GM12878 (cell line): ENCODE measurements at regions not wholly inside any gene's neighbourhood (a gene's known extent, or its start where the extent isn't known, plus 50 kb on each side); places are given as distances from the start of the nearest gene placed in this dataset.

Experiments used
- ATAC-seq: fragments of 200-7000 bp; cut with Tn5 transposase; 3 replicates; pipeline ENCODE4 v1.9.1; 2020; ENCODE audit warnings: mild to moderate bottlenecking, moderate library complexity
- BruUV-seq: library from RNA; stranded (reverse); fragments of 400-500 nt; replicated peaks from 2 replicates; lab custom pipeline; 2021; lab: Mats Ljungman, UMichigan
- CTCF ChIA-PET: fragments of 300-600 bp; sonication (Branson Sonifier 250); formaldehyde crosslinking; extraction: SDS; loops from one replicate; lab custom pipeline; 2021; ENCODE audit warnings: inconsistent platforms; lab: Yijun Ruan, JAX
- POLR2A ChIA-PET: fragments of 350-600 bp; formaldehyde crosslinking; extraction: SDS; loops from one replicate; lab custom pipeline; 2021; ENCODE audit warnings: inconsistent platforms; lab: Charles Lee
- RAD21 ChIA-PET: fragments of 300-600 bp; sonication (Branson Sonifier 250); formaldehyde crosslinking; loops from one replicate; lab custom pipeline; 2023; ENCODE audit warnings: antibody characterized with exemption; ENCODE audit not compliant: unreplicated experiment; lab: Charles Lee
- SMC1A ChIA-PET: fragments of 300-600 bp; sonication (Branson Sonifier 250); formaldehyde crosslinking; loops from one replicate; lab custom pipeline; 2023; ENCODE audit not compliant: unreplicated experiment, uncharacterized antibody; lab: Charles Lee
- DNase-seq: peaks from one replicate; pipeline ENCODE4 v3.0.0-alpha.2; 2011; ENCODE audit warnings: low read depth, low spot score
- FAIRE-seq: peaks from 3 replicates; lab custom pipeline; 2011; peaks lifted over from hg19 to GRCh38; lab: Jason Lieb, UNC
- H2AFZ ChIP-seq: 2 replicates; pipeline ENCODE4 v1.6.0; 2011; ENCODE audit warnings: low read depth, low read length, control low read depth; ENCODE audit not compliant: control insufficient read depth
- H3K27ac ChIP-seq: 2 replicates; pipeline ENCODE4 v1.5.1; 2011; ENCODE audit warnings: control low read depth; ENCODE audit not compliant: control insufficient read depth, insufficient read depth
- H3K27me3 ChIP-seq, 2 experiments: replicated peaks in 1 of 2; 2 replicates each; pipeline versions ENCODE4 v1.6.0 to v1.6.1; 2011; ENCODE audit warnings: low read length in 1 of 2; ENCODE audit not compliant: control insufficient read depth in 2 of 2, insufficient read depth in 2 of 2
- H3K36me3 ChIP-seq, 2 experiments: 2 replicates each; pipeline ENCODE4 v1.5.1; 2011; ENCODE audit warnings: low read length in 1 of 2; ENCODE audit not compliant: control insufficient read depth in 2 of 2, insufficient read depth in 2 of 2
- H3K4me1 ChIP-seq: 2 replicates; pipeline ENCODE4 v1.6.1; 2011; ENCODE audit warnings: mild to moderate bottlenecking, low read length, moderate library complexity, mixed read lengths; ENCODE audit not compliant: control insufficient read depth, insufficient read depth
- H3K4me2 ChIP-seq: 2 replicates; pipeline ENCODE4 v1.6.0; 2011; ENCODE audit warnings: control low read depth; ENCODE audit not compliant: control insufficient read depth, insufficient read depth
- H3K4me3 ChIP-seq: fragments of 200-600 bp; sonication (generic); 2 replicates; pipeline ENCODE4 v1.5.1; 2016
- H3K79me2 ChIP-seq: 2 replicates; pipeline ENCODE4 v1.6.0; 2011; ENCODE audit warnings: low read length; ENCODE audit not compliant: control insufficient read depth, insufficient read depth
- H3K9ac ChIP-seq: 2 replicates; pipeline ENCODE4 v1.8.0; 2011; ENCODE audit warnings: low read length, control low read depth, mixed read lengths; ENCODE audit not compliant: control insufficient read depth, insufficient read depth
- H3K9me3 ChIP-seq: replicated peaks from 3 replicates; pipeline ENCODE4 v1.5.1; 2011; ENCODE audit warnings: mild to moderate bottlenecking, low read length; ENCODE audit not compliant: control insufficient read depth, insufficient read depth
- H4K20me1 ChIP-seq: 2 replicates; pipeline ENCODE4 v1.6.0; 2011; ENCODE audit not compliant: control insufficient read depth, insufficient read depth
- ATF7 ChIP-seq: fragments of 450-650 bp; IDR thresholded peaks from 2 replicates; pipeline ENCODE4 v1.6.1; 2016; ENCODE audit warnings: low read depth, mild to moderate bottlenecking
- CEBPZ ChIP-seq: fragments of 150-350 bp; IDR thresholded peaks from 2 replicates; pipeline ENCODE4 v1.6.1; 2016; ENCODE audit warnings: low read depth, low read length
- CREB1 ChIP-seq: IDR thresholded peaks from 2 replicates; pipeline ENCODE4 v1.6.1; 2012; ENCODE audit warnings: low read depth, mild to moderate bottlenecking, inconsistent platforms
- CREM ChIP-seq: IDR thresholded peaks from 2 replicates; pipeline ENCODE4 v1.6.1; 2014; ENCODE audit warnings: antibody characterized with exemption, low read depth
- E2F4 ChIP-seq: IDR thresholded peaks from 2 replicates; pipeline ENCODE4 v1.6.1; 2012; ENCODE audit warnings: low read depth, low read length, improper control_type of control experiment
- ETV6 ChIP-seq, 2 experiments: fragments of 450-650 bp in 1 of 2; IDR thresholded peaks in 1 of 2; conservative IDR thresholded peaks in 1 of 2; 2 replicates each; pipeline ENCODE4 v1.6.1; 2014; ENCODE audit warnings: antibody characterized with exemption in 1 of 2, borderline replicate concordance in 1 of 2, low read depth in 1 of 2, mild to moderate bottlenecking in 1 of 2, moderate library complexity in 1 of 2
- FOXM1 ChIP-seq: IDR thresholded peaks from 2 replicates; pipeline ENCODE4 v1.6.1; 2012; ENCODE audit warnings: low read depth, mild to moderate bottlenecking, inconsistent platforms, low read length, moderate library complexity
- HDAC2 ChIP-seq: fragments of 200-600 bp; sonication (generic); IDR thresholded peaks from 2 replicates; pipeline ENCODE4 v1.6.1; 2017
- HDAC6 ChIP-seq: fragments of 200-600 bp; sonication (generic); IDR thresholded peaks from one replicate; pipeline ENCODE4 v1.8.0; 2017; ENCODE audit warnings: antibody characterized with exemption; ENCODE audit not compliant: unreplicated experiment
- JUNB ChIP-seq: IDR thresholded peaks from 2 replicates; pipeline ENCODE4 v1.6.1; 2016; ENCODE audit warnings: antibody characterized with exemption, mild to moderate bottlenecking
- JUND ChIP-seq: IDR thresholded peaks from 2 replicates; pipeline ENCODE4 v1.6.1; 2012; ENCODE audit warnings: low read depth, mild to moderate bottlenecking, low read length, improper control_type of control experiment, moderate library complexity
- KLF5 ChIP-seq: fragments of 450-650 bp; IDR thresholded peaks from 2 replicates; pipeline ENCODE4 v1.6.1; 2014; ENCODE audit warnings: mild to moderate bottlenecking; ENCODE audit not compliant: partially characterized antibody
- SIX5 ChIP-seq: IDR thresholded peaks from 2 replicates; pipeline ENCODE4 v1.6.1; 2011; ENCODE audit warnings: mild to moderate bottlenecking, low read depth, low read length, moderate library complexity; ENCODE audit not compliant: severe bottlenecking
- STAT3 ChIP-seq: IDR thresholded peaks from 2 replicates; pipeline ENCODE4 v1.6.1; 2011; ENCODE audit warnings: low read depth, low read length, improper control_type of control experiment
- TBL1XR1 ChIP-seq: IDR thresholded peaks from 2 replicates; pipeline ENCODE4 v1.6.1; 2012; ENCODE audit warnings: low read depth, low read length, improper control_type of control experiment
- TCF3 ChIP-seq: IDR thresholded peaks from 2 replicates; pipeline ENCODE4 v1.6.1; 2012; ENCODE audit warnings: low read depth, mild to moderate bottlenecking, low read length, borderline replicate concordance; ENCODE audit not compliant: insufficient read depth
- USF1 ChIP-seq: IDR thresholded peaks from 2 replicates; pipeline ENCODE4 v1.6.1; 2011; ENCODE audit warnings: borderline replicate concordance, low read depth, mild to moderate bottlenecking, moderate library complexity, mixed read lengths, low read length; ENCODE audit not compliant: insufficient read depth; ENCODE audit errors: extremely low read length
- ZBED1 ChIP-seq: IDR thresholded peaks from 2 replicates; pipeline ENCODE4 v1.6.1; 2016; ENCODE audit warnings: borderline replicate concordance
- ZNF622 ChIP-seq: fragments of 450-650 bp; IDR thresholded peaks from 2 replicates; pipeline ENCODE4 v1.6.1; 2017; ENCODE audit warnings: mild to moderate bottlenecking, inconsistent platforms
- WGBS: methylation state at CpG from one replicate; pipeline ENCODE4 v1.1.6; 2016; ENCODE audit warnings: low lambda C conversion rate; ENCODE audit not compliant: insufficient replicate concordance, insufficient coverage; ENCODE audit errors: missing lambda C conversion rate; 5-methylcytosine and 5-hydroxymethylcytosine counted together
- in situ Hi-C: fragments of 300-500 bp; cut with MboI; formaldehyde crosslinking; loops from 9 replicates; pipeline ENCODE4 v1.14.3; 2018; ENCODE audit warnings: mixed read lengths
- intact Hi-C: fragments of 100-400 bp; cut with micrococcal nuclease; formaldehyde crosslinking; loops from one replicate; pipeline ENCODE4 v1.14.2; 2022; ENCODE audit not compliant: unreplicated experiment

GRCh38 chr6:119832411-119832810 is 482.9 kb upstream of the MAN1A1 start:
- H3K4me1 ChIP-seq: no peaks in the 10 kb centered on the region
- ChIA-PET CTCF (no interaction called here), POLR2A (no interaction called here), RAD21 (no interaction called here), SMC1A (no interaction called here)
- H3K36me3 ChIP-seq: no peaks in the 10 kb centered on the region
- H3K4me2 ChIP-seq: no peak overlapping the region
- H3K27me3 ChIP-seq: no peaks in the 10 kb centered on the region
- H3K4me3 ChIP-seq: no peak overlapping the region
- no peaks in the 10 kb centered on the region for H4K20me1 ChIP-seq
- H3K9me3 ChIP-seq: no peaks in the 10 kb centered on the region
- FAIRE-seq (no peak), DNase-seq (no peak), ATAC-seq (no peak)
- H3K9ac ChIP-seq: no peak overlapping the region
- H3K79me2 ChIP-seq: no peaks in the 10 kb centered on the region
- H3K27ac ChIP-seq: no peak overlapping the region
- 0% methylated on average over 1 of the region's 1 CpG for WGBS
- no peak overlapping the region for H2AFZ ChIP-seq
- BruUV-seq: no TSS peak
- intact Hi-C loops (no loop called here), in situ Hi-C loops (no loop called here)
- TF ChIP-seq ETV6 (conservative IDR thresholded peaks at IDR 0.05 in 1 of 2, IDR thresholded peaks at IDR 0.05 in 1 of 2; ENCODE audit: borderline replicate concordance in 1 of 2, low read depth in 1 of 2) (no peak), CREB1 (no peak), HDAC6 (no peak), SIX5 (no peak), JUNB (no peak), TBL1XR1 (no peak), ZBED1 (no peak), CEBPZ (no peak), STAT3 (no peak), ZNF622 (no peak), CREM (no peak), E2F4 (no peak), ATF7 (no peak), USF1 (no peak), HDAC2 (no peak), FOXM1 (no peak), TCF3 (no peak), JUND (no peak), KLF5 (no peak)
